GM23248 (cell line): ENCODE measurements at regions not wholly inside any gene's neighbourhood (a gene's known extent, or its start where the extent isn't known, plus 50 kb on each side); places are given as distances from the start of the nearest gene placed in this dataset.

Experiments used
- EZH2 ChIP-seq: fragments of 200-600 bp; sonication (generic); IDR thresholded peaks from 2 replicates; pipeline ENCODE4 v1.6.1; 2018; ENCODE audit warnings: antibody characterized with exemption, mild to moderate bottlenecking; ENCODE audit not compliant: insufficient read depth, poor library complexity, severe bottlenecking
- EZH2phosphoT487 ChIP-seq: fragments of 200-600 bp; sonication (generic); IDR thresholded peaks from 2 replicates; pipeline ENCODE4 v1.6.1; 2018; ENCODE audit warnings: antibody characterized with exemption, moderate library complexity, mild to moderate bottlenecking, low read depth; ENCODE audit not compliant: insufficient read depth

DNA sequence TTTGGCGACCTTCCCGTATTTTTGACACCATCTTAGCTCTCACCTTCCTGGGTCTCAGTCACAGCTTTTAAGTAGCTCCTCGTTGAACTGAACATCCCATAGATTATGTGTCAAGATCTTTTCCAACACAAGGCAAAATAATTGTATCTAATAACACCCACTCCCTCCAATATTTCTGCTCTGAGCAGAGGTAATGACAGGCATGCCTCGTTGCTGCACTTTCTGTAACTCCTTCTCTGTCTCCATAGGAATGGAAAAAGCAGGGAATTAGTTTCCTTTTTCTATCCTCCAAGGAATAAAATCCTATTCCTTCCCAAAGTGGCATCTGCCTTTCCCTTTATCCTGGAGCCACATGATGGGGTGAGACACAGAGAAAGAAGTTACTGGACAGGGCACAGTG, 174.0 kb upstream of the CDH20 start:
- TF ChIP-seq EZH2 = no peak
- TF ChIP-seq EZH2phosphoT487 = no peak
